NOMO-1 treated with dmso at 0.1 percent for 144 hours (cell line): ENCODE measurements at regions not wholly inside any gene's neighbourhood (a gene's known extent, or its start where the extent isn't known, plus 50 kb on each side); places are given as distances from the start of the nearest gene placed in this dataset.

Experiments
- DNase-seq: peaks from one replicate; lab custom pipeline; 2025; ENCODE audit not compliant: unreplicated experiment; lab: John Stamatoyannopoulos, UW

- DNase-seq = no peak
Measured at GRCh38 chr5:61621202-61621650, 289.2 kb downstream of the ZSWIM6 start.

GRCh38 chr5:61622156-61622555 lies 290.1 kb downstream of the ZSWIM6 start:
- no peak for DNase-seq

- DNase-seq = no peak
Measured at GRCh38 chr5:61623401-61624069, 291.5 kb downstream of the ZSWIM6 start.

GRCh38 chr5:61624553-61625136 lies 292.6 kb downstream of the ZSWIM6 start:
- no peak for DNase-seq

DNA sequence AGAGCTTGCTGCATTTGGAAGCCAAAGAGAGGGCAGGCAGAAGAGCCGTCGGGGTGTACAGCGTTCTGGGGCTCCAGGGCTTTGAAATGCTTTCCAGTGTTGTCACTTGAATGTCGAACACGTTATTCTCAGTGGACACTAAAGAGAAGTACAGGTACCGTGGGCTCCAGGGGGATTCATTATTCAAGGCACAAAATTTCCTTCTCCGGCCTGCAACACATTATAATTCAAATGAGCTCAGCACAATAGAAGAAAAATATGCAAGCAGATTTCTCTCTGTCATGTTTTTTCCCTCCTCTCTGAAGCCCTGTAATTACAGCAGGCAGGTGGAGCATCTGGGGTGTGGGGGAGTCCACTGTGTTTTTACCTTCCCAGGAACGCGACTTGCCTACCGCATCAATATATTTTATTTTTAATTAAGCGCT lies 293.1 kb downstream of the ZSWIM6 start:
- no peak for DNase-seq

GRCh38 chr5:61625681-61626621 lies 293.9 kb downstream of the ZSWIM6 start:
- DNase-seq = peak; percentile 51

DNA sequence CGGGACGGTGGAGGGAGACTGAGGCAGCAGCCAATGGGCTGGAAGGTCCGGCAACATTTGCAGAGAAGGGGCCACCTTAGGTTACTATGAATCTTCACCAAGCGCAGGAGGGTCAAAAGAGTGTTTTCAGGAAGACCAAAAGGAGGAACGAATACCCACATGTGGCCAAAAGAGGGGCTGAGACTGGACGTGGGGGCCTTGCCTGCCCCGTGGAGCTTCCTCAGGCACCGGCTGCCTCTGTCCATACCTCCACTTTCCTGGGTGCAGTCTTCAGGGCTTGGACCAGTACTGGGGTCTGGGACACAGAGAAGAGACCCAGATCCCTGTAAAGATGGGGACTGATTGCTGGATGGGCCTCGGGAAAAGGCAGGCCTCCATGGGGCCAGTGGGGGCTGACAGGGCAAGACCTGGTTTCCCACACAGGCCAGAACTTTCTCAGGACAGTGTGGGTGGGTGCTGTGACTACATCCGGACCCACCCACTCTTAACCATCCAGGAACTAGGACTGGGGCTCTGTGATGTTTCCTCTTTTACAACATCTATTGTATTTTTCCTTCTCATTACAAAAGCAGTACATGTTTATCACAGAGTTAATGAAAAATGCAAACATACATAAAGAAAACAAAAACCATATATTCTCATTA lies 294.7 kb downstream of the ZSWIM6 start:
- DNase-seq = peak; percentile 33

GRCh38 chr5:61627531-61627930 lies 295.5 kb downstream of the ZSWIM6 start:
- DNase-seq = no peak

DNA sequence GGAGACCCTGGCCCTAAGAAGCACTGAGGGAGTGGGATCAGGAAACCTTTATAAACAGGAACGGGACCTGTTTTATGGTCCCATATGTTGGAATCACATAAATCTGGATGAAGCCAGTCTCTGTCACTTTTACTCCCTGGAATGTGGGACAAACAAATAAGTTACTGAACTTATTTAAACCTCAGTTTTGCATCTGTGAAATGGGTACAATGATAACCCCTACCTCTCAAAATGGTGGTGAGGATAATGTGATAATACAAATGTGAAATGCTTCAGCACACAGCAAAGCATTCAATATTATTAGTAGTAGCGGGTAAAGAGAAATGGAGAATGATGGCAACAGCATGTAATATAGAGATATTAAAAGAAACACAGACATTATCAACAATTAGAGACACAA lies 298.9 kb downstream of the ZSWIM6 start:
- no peak for DNase-seq

GRCh38 chr5:61631438-61631941 lies 299.4 kb downstream of the ZSWIM6 start:
- no peak for DNase-seq

- no peak for DNase-seq
Measured at GRCh38 chr5:61632064-61632463, 300.0 kb downstream of the ZSWIM6 start.

GRCh38 chr5:61635271-61635670 lies 303.2 kb downstream of the ZSWIM6 start:
- DNase-seq = no peak

DNA sequence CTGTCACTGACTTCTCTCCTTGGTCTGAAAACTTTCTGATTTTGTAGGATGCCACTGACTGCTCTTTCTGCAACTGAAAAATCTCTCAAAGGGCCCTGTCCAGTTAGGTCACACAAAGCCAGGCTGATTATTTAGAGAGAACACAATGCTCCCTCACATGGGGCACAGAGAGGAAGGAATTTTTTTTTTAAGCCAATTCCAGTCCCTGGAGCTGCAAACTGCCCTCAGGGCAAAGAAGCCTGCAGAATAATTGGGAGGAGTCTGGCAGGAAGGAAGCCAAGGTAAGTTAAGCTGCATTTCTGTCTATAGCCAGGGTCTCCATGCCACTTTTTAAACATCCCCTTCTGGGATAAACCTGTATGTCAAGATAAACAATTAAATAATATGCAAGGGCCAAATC lies 305.5 kb downstream of the ZSWIM6 start:
- DNase-seq = no peak

DNA sequence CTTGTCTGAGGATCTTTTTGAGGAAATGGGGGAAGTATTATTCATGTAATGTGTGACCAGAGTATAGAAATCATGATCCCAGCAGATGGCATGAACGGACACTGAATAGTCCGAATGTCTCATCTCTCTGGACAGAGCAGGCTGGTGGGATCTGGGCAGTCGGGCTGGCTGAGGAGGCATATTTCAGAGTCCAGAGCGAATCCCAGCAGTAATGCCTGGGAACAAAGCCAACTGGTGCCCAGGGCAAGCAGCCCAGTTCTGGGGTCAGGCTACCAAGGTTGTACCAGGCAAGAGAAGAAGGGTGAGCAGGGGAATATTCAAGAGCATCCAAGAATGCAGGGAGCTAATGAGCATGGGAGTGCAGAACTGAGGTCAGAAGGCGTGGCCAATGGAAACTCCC lies 306.4 kb downstream of the ZSWIM6 start:
- DNase-seq = no peak

- DNase-seq = no peak
Measured at GRCh38 chr5:61640179-61641021, 308.3 kb downstream of the ZSWIM6 start.

DNA sequence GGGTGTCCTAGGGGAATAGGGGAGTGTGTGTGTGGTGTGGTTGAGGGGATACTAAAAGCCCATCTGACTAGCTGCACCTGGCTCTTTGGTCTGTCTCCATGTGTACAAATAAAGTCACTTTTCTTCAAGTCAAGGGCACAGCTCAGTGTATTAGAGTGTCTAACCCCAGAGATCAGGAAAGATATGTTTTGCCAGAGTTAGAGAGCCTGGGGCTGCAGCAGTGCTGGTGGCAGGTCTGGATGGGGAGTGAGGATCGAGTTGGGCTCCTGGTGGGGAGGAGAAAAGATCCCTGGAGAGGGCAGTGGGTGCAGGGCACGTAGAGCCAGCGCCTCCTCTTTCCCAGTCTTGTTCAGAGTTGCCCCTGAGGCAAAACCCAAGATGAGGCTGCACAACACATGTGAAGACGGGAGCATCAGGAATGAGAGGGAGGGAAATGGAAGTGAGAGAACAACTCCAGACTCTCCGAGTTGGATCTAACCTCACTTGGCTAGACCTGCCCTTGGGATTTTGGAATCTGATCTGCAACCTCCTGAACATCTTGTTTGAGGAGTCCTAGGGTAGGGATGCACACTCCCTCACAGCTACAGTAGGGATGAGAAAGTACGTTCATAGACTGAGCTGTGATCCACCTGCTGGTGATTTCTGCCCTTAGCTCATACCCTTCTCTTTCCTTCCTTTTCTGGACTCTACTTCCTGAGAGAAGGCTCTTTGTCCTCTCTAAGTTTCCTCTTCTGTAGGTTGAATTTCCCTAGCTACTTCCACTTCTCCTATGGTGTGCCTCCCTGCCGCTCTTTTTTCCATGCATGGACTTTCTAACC lies 309.9 kb downstream of the ZSWIM6 start:
- DNase-seq = no peak

DNA sequence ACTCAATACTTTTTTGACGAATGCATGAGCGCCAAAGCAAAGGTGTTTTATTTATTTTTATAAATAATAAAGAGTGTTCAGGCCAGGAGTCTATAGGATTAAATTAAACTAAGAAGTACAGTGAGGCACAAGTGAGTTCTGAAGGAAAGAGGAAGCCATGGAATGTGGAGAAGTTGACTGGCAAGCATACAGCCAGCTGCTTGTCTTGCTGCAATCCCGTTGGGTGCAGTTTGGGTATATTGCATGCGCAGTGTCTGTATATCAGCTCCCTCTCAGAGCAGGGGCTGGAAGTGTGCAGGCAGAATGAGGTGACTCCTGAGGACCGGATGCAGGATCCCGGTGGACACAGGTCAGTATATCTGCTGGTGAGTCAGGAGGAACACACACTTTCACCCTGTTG lies 315.6 kb downstream of the ZSWIM6 start:
- no peak for DNase-seq

- DNase-seq = no peak
Measured at GRCh38 chr5:61649231-61649630, 317.2 kb downstream of the ZSWIM6 start.

- DNase-seq = no peak
Measured at GRCh38 chr5:61649971-61650370, 317.9 kb downstream of the ZSWIM6 start.
